Right lobe of liver (tissue), 4 donors: ENCODE measurements at regions not wholly inside any gene's neighbourhood (a gene's known extent, or its start where the extent isn't known, plus 50 kb on each side); places are given as distances from the start of the nearest gene placed in this dataset.

ENCODE experiments used
- CTCF ChIP-seq, 4 donors: fragments of 200-600 bp in 3 of 4; fragments of 450-650 bp in 1 of 4; IDR thresholded peaks; one replicate each; pipeline versions ENCODE4 v1.5.1 to v1.8.0; 2016 to 2022; ENCODE audit warnings: antibody characterized with exemption in 4 of 4, mild to moderate bottlenecking in 2 of 4
- POLR2A ChIP-seq: fragments of 450-650 bp; IDR thresholded peaks from one replicate; pipeline ENCODE4 v1.6.1; 2017; ENCODE audit warnings: antibody characterized with exemption, mild to moderate bottlenecking
- donor health status: DM: no; HTN: no; CAD: no.
- donor health status: DM: no; HTN: no; CAD: no.
- donor health status: DM: no; HTN: yes; CAD: no.

GRCh38 chr6:170156448-170157375 lies 134.2 kb downstream of the DLL1 start:
- no peak for TF ChIP-seq CTCF (IDR thresholded peaks at IDR 0.05)
- no peak for TF ChIP-seq POLR2A
